Gastroesophageal sphincter (tissue), 3 donors: ENCODE measurements at regions not wholly inside any gene's neighbourhood (a gene's known extent, or its start where the extent isn't known, plus 50 kb on each side); places are given as distances from the start of the nearest gene placed in this dataset.

ENCODE experiments used
- CTCF ChIP-seq, 4 experiments: fragments of 200-600 bp in 2 of 4; fragments of 450-650 bp in 2 of 4; sonication (generic) in 1 of 4; IDR thresholded peaks; one replicate each; pipeline ENCODE4 v1.5.1; 2017 to 2019; ENCODE audit warnings: antibody characterized with exemption in 4 of 4, mild to moderate bottlenecking in 2 of 4, moderate library complexity in 2 of 4
- POLR2AphosphoS5 ChIP-seq: sonication (generic); formaldehyde crosslinking; IDR thresholded peaks from one replicate; pipeline ENCODE4 v1.6.1; 2017; ENCODE audit warnings: antibody characterized with exemption

DNA sequence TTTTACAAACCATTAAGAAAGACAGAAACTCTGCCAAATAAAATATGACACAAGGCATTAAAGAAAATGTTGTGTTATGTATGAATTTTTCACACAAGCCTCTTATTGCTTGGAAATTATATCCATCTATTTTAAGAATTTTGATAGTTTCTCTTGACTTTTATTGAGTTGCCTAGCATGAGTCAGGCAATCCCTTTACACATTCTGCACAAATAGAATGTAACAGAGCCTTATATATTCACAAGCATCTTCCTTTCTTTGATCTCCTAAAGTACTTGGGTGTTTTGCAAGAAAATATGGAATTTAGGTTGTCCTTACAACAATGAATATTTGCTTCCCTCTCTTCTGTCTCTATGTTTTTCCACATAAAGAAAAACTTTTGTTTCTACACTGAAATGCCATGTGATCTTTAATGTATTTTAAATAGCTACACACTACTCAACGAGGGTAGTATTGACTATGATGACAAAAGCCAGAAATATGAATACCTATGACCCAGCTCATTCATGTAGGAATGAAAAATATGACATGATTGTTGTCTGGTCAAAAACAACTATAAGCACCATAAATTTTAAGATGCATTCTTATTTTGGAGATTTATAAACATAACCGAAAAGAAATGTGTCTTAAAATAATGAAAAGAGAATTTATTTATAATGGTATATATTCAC lies 398.8 kb downstream of the GUCY1A2 start:
- TF ChIP-seq CTCF (IDR thresholded peaks at IDR 0.05) (no peak), POLR2AphosphoS5 (no peak)
